ENCODE measurements at regions not wholly inside any gene's neighbourhood (a gene's known extent, or its start where the extent isn't known, plus 50 kb on each side); places are given as distances from the start of the nearest gene placed in this dataset.

DNA sequence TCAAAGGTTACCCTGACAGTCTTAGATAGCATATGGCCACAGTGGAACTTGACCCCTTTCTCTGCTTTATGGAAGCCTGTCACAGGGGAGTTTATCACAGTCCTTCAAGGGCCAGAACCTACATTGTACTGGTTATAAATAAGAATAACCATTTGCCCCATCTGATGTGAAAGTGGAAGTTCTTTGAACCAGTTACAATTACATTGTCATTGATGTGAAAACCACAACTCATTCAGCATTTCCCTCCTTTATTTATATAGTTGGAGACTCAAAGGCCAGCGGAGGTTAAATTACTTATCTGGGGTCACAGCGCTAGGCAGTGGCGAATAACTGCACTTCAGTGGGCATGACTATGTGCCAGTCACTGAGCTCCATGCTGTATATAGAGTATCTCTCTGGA is 60.5 kb upstream of the TBC1D5 start:
- TF ChIP-seq, protein P1, sequence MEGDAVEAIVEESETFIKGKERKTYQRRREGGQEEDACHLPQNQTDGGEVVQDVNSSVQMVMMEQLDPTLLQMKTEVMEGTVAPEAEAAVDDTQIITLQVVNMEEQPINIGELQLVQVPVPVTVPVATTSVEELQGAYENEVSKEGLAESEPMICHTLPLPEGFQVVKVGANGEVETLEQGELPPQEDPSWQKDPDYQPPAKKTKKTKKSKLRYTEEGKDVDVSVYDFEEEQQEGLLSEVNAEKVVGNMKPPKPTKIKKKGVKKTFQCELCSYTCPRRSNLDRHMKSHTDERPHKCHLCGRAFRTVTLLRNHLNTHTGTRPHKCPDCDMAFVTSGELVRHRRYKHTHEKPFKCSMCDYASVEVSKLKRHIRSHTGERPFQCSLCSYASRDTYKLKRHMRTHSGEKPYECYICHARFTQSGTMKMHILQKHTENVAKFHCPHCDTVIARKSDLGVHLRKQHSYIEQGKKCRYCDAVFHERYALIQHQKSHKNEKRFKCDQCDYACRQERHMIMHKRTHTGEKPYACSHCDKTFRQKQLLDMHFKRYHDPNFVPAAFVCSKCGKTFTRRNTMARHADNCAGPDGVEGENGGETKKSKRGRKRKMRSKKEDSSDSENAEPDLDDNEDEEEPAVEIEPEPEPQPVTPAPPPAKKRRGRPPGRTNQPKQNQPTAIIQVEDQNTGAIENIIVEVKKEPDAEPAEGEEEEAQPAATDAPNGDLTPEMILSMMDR (IDR thresholded peaks at IDR 0.05; ENCODE audit: insufficient read depth, low read length, poor library complexity, severe bottlenecking), result no peak
- no peak for TF ChIP-seq EZH2phosphoT487 (conservative IDR thresholded peaks at IDR 0.05; ENCODE audit: low read length)

Data from SU-DHL-6 (cell line).